Bronchial epithelial cell (primary cell): ENCODE measurements at regions not wholly inside any gene's neighbourhood (a gene's known extent, or its start where the extent isn't known, plus 50 kb on each side); places are given as distances from the start of the nearest gene placed in this dataset.
"Not testable (repeated sequence)": the region's sequence is repeated elsewhere in the genome, so short reads cannot be mapped to it uniquely, and the experiment has no call there.

Source experiments
- DNase-seq: peaks from one replicate; pipeline ENCODE4 v3.0.0-alpha.2; 2010; ENCODE audit warnings: low read depth
- FAIRE-seq: peaks from 2 replicates; lab custom pipeline; 2011; peaks lifted over from hg19 to GRCh38; lab: Jason Lieb, UNC
- H3K27me3 ChIP-seq: 2 replicates; pipeline ENCODE4 v1.5.1; 2011; ENCODE audit warnings: low read length; ENCODE audit not compliant: control insufficient read depth, insufficient read depth
- H3K36me3 ChIP-seq: 2 replicates; pipeline ENCODE4 v1.5.1; 2011; ENCODE audit warnings: low read length; ENCODE audit not compliant: control insufficient read depth, insufficient read depth
- H3K4me3 ChIP-seq: 2 replicates; pipeline ENCODE4 v1.5.1; 2011; ENCODE audit warnings: mild to moderate bottlenecking, low read depth, low read length, control low read depth
- TF ChIP-seq, protein P1 (sequence below): IDR thresholded peaks from 2 replicates; pipeline ENCODE4 v1.5.1; 2011; ENCODE audit warnings: mild to moderate bottlenecking, moderate library complexity, low read length, control low read depth, inconsistent platforms; ENCODE audit not compliant: insufficient read depth, severe bottlenecking

DNA sequence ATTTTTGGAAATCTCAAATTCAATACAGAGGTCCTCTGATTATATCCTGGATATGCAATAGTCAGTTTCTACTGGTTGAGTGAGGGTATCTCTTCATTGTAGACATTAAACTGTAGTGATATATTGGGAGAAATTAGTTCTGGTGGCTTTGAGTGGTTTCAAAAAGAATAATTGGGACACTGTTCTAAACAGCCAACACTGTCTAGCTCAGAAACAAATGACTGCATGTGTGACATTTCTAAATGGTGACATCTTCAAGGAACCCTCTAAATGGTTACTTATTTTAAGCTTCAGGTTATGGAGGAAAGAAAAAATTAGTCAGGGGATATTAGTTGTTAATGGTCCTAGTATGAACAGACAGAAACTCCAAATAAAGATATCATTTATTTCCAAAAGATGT, 186.2 kb downstream of the LARP7 start:
- TF ChIP-seq, protein P1, sequence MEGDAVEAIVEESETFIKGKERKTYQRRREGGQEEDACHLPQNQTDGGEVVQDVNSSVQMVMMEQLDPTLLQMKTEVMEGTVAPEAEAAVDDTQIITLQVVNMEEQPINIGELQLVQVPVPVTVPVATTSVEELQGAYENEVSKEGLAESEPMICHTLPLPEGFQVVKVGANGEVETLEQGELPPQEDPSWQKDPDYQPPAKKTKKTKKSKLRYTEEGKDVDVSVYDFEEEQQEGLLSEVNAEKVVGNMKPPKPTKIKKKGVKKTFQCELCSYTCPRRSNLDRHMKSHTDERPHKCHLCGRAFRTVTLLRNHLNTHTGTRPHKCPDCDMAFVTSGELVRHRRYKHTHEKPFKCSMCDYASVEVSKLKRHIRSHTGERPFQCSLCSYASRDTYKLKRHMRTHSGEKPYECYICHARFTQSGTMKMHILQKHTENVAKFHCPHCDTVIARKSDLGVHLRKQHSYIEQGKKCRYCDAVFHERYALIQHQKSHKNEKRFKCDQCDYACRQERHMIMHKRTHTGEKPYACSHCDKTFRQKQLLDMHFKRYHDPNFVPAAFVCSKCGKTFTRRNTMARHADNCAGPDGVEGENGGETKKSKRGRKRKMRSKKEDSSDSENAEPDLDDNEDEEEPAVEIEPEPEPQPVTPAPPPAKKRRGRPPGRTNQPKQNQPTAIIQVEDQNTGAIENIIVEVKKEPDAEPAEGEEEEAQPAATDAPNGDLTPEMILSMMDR: no peak
- Histone ChIP-seq H3K4me3 (no peak overlapping the region), H3K36me3 (no peaks in the 10 kb centered on the region), H3K27me3 (no peaks in the 10 kb centered on the region)
- DNase-seq: no peak
- no peak for FAIRE-seq

DNA sequence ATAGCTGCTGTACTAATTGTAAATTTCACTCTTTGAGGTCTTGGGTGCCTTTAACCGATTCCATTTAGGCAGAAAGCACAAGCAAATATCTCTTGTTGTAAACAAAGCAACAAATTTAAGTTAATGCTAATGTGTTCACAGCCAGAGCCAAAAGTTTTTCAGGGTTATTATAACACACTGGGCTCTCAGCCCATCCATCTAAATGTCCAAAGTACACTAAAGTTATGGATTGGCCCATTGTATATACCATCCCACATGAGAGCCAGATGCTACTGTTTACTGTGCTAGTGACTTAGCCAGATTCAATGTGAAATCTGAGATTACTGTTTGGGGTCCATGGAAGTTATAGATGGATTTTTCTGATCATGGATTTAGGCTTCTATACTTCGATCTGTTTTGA, 186.7 kb downstream of the LARP7 start:
- no peak for FAIRE-seq
- Histone ChIP-seq H3K4me3 (no peak overlapping the region), H3K36me3 (no peaks in the 10 kb centered on the region), H3K27me3 (no peaks in the 10 kb centered on the region)
- TF ChIP-seq, protein P1: no peak
- no peak for DNase-seq

DNA sequence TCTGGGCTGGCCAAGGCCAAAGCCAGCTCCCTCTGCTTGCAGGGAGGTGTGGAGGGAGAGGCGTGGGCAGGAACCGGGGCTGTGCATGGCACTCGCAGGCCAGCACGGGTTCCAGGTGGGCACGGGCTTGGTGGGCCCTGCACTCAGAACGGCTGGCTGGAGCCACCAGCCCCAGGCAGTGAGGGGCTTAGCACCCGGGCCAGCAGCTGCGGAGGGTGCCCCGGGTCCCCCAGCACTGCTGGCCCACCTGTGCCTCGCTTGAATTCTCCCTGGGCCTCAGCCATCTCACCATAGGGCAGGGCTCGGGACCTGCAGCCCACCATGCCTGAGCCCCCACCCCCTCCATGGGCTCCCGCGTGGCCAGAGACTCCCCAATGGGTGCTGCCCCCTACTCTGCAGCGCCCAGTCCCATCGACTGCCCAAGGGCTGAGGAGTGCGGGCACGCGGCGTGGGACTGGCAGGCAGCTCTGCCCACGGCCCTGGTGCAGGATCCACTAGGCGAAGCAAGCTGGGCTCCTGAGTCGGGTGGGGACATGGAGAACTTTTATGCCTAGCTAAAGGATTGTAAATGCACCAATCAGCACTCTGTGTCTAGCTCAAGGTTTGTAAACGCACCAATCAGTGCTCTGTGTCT, 193.9 kb downstream of the LARP7 start:
- no peak for FAIRE-seq
- no peak overlapping the region for H3K4me3 ChIP-seq
- no peaks in the 10 kb centered on the region for H3K36me3 ChIP-seq
- no peak for DNase-seq
- H3K27me3 ChIP-seq: no peaks in the 10 kb centered on the region
- TF ChIP-seq, protein P1: no peak

DNA sequence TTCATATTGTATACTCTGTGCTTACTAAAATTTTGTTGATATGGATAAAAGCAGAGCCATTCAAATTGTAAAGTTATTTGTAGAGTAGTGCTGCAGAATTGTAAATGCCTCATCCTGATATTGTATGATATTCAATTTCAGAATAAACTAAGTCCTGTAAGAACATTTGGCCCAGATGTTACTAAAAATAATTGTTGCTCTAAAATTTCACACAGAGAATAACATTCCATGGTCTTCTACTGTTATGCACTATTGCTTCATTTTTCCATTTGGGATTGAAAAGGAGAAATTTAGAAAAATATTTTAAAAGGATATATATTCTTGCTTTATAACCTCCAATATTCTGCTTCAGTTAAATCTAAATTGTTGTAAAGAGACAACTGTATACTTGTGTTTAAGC, 195.6 kb downstream of the LARP7 start:
- no peaks in the 10 kb centered on the region for H3K27me3 ChIP-seq
- no peak overlapping the region for H3K4me3 ChIP-seq
- FAIRE-seq: no peak
- H3K36me3 ChIP-seq: no peaks in the 10 kb centered on the region
- no peak for DNase-seq
- TF ChIP-seq, protein P1: no peak

- H3K36me3 ChIP-seq: no peaks in the 10 kb centered on the region
- DNase-seq (no peak), FAIRE-seq (no peak)
- H3K27me3 ChIP-seq: no peaks in the 10 kb centered on the region
- TF ChIP-seq, protein P1: no peak
- no peak overlapping the region for H3K4me3 ChIP-seq
Observed at GRCh38 chr4:112836895-112837294, 200.0 kb downstream of the LARP7 start.

DNA sequence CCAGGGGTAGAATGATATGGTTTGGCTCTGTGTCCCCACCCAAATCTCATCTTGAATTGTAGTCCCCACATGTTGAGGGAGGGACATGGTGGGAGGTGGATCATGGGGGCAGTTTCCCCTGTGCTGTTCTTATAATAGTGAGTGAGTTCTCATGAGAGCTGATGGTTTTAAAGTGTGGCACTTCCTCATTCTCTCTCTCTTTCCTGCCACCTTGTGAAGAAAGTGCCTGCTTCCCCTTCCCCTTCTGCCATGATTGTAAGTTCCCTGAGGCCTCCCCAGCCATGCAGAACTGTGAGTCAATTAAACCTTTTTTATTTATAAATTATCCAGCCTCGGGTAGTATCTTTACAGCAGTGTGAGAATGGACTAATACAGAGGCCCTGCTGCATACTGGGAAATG, 201.1 kb downstream of the LARP7 start:
- not testable (repeated sequence) for H3K36me3 ChIP-seq, H3K27me3 ChIP-seq, DNase-seq, FAIRE-seq, H3K4me3 ChIP-seq
